OCI-LY1 (cell line): ENCODE measurements at regions not wholly inside any gene's neighbourhood (a gene's known extent, or its start where the extent isn't known, plus 50 kb on each side); places are given as distances from the start of the nearest gene placed in this dataset.

ENCODE experiments used
- H2AFZ ChIP-seq: fragments of 200-600 bp; sonication (generic), shearing (Covaris generic); 2 replicates; pipeline ENCODE4 v1.6.0; 2014; ENCODE audit warnings: antibody characterized with exemption, mild to moderate bottlenecking, low read length
- H3F3A ChIP-seq: fragments of 200-600 bp; sonication (generic), shearing (Covaris generic); 2 replicates; pipeline ENCODE4 v1.6.0; 2014; ENCODE audit warnings: mild to moderate bottlenecking, antibody characterized with exemption, low read length, moderate library complexity; ENCODE audit not compliant: insufficient read depth
- H3K27ac ChIP-seq: fragments of 200-600 bp; sonication (generic); 2 replicates; pipeline ENCODE4 v1.5.1; 2014; ENCODE audit warnings: low read length, mixed run types, mild to moderate bottlenecking, low read depth; ENCODE audit not compliant: poor library complexity, severe bottlenecking
- H3K27me3 ChIP-seq: fragments of 200-600 bp; sonication (generic); 2 replicates; pipeline ENCODE4 v1.6.0; 2014; ENCODE audit warnings: antibody characterized with exemption, mild to moderate bottlenecking, low read length, moderate library complexity; ENCODE audit not compliant: insufficient read depth
- H3K36me3 ChIP-seq: fragments of 200-600 bp; sonication (generic); 2 replicates; pipeline ENCODE4 v1.6.1; 2014; ENCODE audit warnings: mild to moderate bottlenecking, antibody characterized with exemption, low read length, moderate library complexity, mixed read lengths; ENCODE audit not compliant: insufficient read depth
- H3K4me1 ChIP-seq: fragments of 200-600 bp; sonication (generic); 2 replicates; pipeline ENCODE4 v1.5.1; 2014; ENCODE audit warnings: mild to moderate bottlenecking, low read length, moderate library complexity; ENCODE audit not compliant: insufficient read depth, severe bottlenecking
- H3K4me2 ChIP-seq: fragments of 200-600 bp; sonication (generic), shearing (Covaris generic); 2 replicates; pipeline ENCODE4 v1.6.1; 2014; ENCODE audit warnings: low read length
- H3K4me3 ChIP-seq: fragments of 200-600 bp; sonication (generic); 2 replicates; pipeline ENCODE4 v1.5.1; 2014; ENCODE audit warnings: low read length, low read depth, mild to moderate bottlenecking, mixed read lengths; ENCODE audit not compliant: poor library complexity, severe bottlenecking
- H3K79me2 ChIP-seq: fragments of 200-600 bp; shearing (Covaris generic); 2 replicates; pipeline ENCODE4 v1.6.1; 2016; ENCODE audit warnings: mixed run types, low read length, mixed read lengths; ENCODE audit not compliant: insufficient read depth
- H3K9ac ChIP-seq: fragments of 200-600 bp; sonication (generic), shearing (Covaris generic); 2 replicates; pipeline ENCODE4 v1.6.1; 2014; ENCODE audit warnings: mild to moderate bottlenecking, low read length, mixed read lengths
- H3K9me2 ChIP-seq: fragments of 200-600 bp; sonication (generic), shearing (Covaris generic); 2 replicates; pipeline ENCODE4 v1.6.1; 2014; ENCODE audit warnings: low read depth, mild to moderate bottlenecking, low read length, mixed read lengths
- H3K9me3 ChIP-seq: fragments of 200-600 bp; shearing (Covaris generic); 2 replicates; pipeline ENCODE4 v1.6.1; 2014; ENCODE audit warnings: low read length, mixed read lengths
- H4K20me1 ChIP-seq: fragments of 200-600 bp; sonication (generic), shearing (Covaris generic); 2 replicates; pipeline ENCODE4 v1.6.0; 2016; ENCODE audit warnings: mild to moderate bottlenecking, low read length; ENCODE audit not compliant: insufficient read depth
- EZH2 ChIP-seq: fragments of 200-600 bp; sonication (generic), shearing (Covaris generic); IDR thresholded peaks from 2 replicates; pipeline ENCODE4 v1.8.0; 2017; ENCODE audit warnings: borderline replicate concordance, mixed run types, mild to moderate bottlenecking, antibody characterized with exemption, low read length, moderate library complexity, mixed read lengths
- TF ChIP-seq, protein P1 (sequence below): fragments of 200-600 bp; sonication (generic), shearing (Covaris generic); IDR thresholded peaks from 2 replicates; pipeline ENCODE4 v1.5.1; 2017; ENCODE audit warnings: mild to moderate bottlenecking, antibody characterized with exemption, low read length, moderate library complexity, mixed read lengths

DNA sequence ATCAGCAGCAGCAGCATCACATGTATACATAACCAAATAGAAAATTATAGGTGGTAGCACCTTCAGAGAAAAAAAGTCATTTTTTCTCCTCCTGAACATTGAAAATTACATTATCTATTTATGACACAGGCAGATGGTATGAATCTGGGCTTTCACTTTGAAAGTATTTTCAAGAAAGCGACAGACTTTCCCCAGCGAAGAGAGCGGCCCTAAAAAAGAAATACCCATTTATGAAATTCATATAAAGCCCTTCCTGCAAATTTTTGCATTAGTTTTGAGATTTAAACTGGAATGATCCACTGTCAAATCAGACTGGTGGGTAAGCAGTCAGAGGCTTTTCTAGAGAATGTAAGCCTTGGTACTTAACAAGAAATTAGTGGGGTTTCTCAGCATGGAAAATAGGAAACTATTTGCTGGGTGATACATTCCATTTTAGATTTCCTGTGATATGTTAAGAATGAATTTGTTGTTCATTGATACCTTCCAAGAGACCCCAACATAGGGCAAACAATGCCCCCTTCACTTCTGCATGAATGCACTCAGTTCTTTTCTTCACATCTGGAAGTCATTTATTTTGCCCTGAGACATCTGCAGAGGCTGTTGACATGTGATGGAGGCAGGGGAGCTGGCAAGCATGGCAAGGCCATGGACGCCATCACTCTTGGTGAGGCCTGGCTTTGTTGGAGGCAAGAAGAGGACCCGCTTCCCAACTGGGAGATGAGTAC is 147.0 kb downstream of the LINC00237 start:
- Histone ChIP-seq H3K4me3 (no peak overlapping the region), H3K4me2 (no peak overlapping the region), H3K9ac (no peak overlapping the region), H3F3A (no peaks in the 10 kb centered on the region), H3K27me3 (no peaks in the 10 kb centered on the region), H3K27ac (no peak overlapping the region), H3K4me1 (no peaks in the 10 kb centered on the region), H3K9me3 (no peaks in the 10 kb centered on the region), H3K79me2 (no peaks in the 10 kb centered on the region), H2AFZ (no peak overlapping the region), H3K36me3 (no peaks in the 10 kb centered on the region), H4K20me1 (no peaks in the 10 kb centered on the region), H3K9me2 (no peaks in the 10 kb centered on the region)
- TF ChIP-seq EZH2: no peak
- TF ChIP-seq, protein P1, sequence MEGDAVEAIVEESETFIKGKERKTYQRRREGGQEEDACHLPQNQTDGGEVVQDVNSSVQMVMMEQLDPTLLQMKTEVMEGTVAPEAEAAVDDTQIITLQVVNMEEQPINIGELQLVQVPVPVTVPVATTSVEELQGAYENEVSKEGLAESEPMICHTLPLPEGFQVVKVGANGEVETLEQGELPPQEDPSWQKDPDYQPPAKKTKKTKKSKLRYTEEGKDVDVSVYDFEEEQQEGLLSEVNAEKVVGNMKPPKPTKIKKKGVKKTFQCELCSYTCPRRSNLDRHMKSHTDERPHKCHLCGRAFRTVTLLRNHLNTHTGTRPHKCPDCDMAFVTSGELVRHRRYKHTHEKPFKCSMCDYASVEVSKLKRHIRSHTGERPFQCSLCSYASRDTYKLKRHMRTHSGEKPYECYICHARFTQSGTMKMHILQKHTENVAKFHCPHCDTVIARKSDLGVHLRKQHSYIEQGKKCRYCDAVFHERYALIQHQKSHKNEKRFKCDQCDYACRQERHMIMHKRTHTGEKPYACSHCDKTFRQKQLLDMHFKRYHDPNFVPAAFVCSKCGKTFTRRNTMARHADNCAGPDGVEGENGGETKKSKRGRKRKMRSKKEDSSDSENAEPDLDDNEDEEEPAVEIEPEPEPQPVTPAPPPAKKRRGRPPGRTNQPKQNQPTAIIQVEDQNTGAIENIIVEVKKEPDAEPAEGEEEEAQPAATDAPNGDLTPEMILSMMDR: no peak

DNA sequence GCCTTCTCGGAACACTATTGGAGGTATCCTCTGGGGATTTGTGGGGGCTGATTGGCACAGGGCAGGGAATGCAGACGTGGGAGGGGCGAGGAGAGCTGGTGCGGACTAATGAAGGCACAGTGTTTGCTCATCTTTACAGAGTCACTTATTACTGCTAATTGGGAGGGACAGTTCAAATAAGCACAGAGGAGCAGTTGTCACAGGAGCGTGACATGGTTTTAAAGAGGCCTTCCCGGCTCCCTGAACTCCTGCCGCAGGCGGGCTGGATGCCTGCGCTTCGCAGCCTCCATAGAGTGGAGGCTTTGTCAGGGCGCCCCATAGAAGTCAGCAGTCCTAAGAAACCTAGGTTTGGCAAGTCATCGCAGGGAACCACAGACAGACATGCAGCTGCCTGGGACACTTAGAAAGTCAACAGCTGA is 149.6 kb downstream of the LINC00237 start:
- Histone ChIP-seq H3K9me2 (no peaks in the 10 kb centered on the region), H2AFZ (no peak overlapping the region), H3K27me3 (no peaks in the 10 kb centered on the region)

DNA sequence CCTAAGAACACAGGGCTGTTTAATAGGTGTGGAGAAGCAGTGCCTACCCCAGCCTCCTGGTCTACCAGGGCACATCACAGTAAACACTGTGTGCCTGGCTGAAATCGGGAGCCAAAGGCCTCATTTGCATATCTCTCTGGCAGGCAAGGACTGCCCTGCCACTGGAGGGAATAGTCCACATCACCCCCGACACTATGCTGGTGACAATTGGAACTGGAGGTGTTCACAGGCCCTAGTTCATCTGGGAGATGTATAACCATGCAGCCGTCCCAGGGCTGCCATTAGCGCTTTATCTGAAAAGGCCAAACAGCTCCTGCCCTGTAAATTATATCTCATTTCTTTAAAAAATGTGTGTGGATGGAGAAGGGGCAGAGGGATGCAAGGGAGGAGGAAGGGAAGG is 150.3 kb downstream of the LINC00237 start:
- H3K27me3 ChIP-seq: no peaks in the 10 kb centered on the region
- H3K9me2 ChIP-seq: no peaks in the 10 kb centered on the region
- H4K20me1 ChIP-seq: no peaks in the 10 kb centered on the region
- H3K4me1 ChIP-seq: no peaks in the 10 kb centered on the region
- no peaks in the 10 kb centered on the region for H3K79me2 ChIP-seq
- H3K36me3 ChIP-seq: no peaks in the 10 kb centered on the region
- H3K4me3 ChIP-seq: no peak overlapping the region
- H3K27ac ChIP-seq: no peak overlapping the region
- H2AFZ ChIP-seq: no peak overlapping the region
- no peaks in the 10 kb centered on the region for H3F3A ChIP-seq
- no peak overlapping the region for H3K9ac ChIP-seq
- no peak for TF ChIP-seq EZH2
- TF ChIP-seq, protein P1: no peak
- no peak overlapping the region for H3K4me2 ChIP-seq
- no peaks in the 10 kb centered on the region for H3K9me3 ChIP-seq

More for the DNA sequence above, 149.6 kb downstream of the LINC00237 start:
- Histone ChIP-seq H3K9ac (no peak overlapping the region), H3K4me3 (no peak overlapping the region), H3K79me2 (no peaks in the 10 kb centered on the region), H3K27ac (no peak overlapping the region), H4K20me1 (no peaks in the 10 kb centered on the region), H3F3A (no peaks in the 10 kb centered on the region), H3K4me2 (no peak overlapping the region), H3K36me3 (no peaks in the 10 kb centered on the region), H3K9me3 (no peaks in the 10 kb centered on the region), H3K4me1 (no peaks in the 10 kb centered on the region)
- TF ChIP-seq, protein P1: no peak
- no peak for TF ChIP-seq EZH2
